CD4-positive, alpha-beta T cell treated with Interleukin-4 for 1 hour (primary cell): ENCODE measurements at regions not wholly inside any gene's neighbourhood (a gene's known extent, or its start where the extent isn't known, plus 50 kb on each side); places are given as distances from the start of the nearest gene placed in this dataset.

Experiments used
- DNase-seq, 2 donors: peaks; one replicate each; pipeline ENCODE4 v3.0.0-alpha.2; 2020 to 2022

GRCh38 chr12:90064852-90065801 is 356.5 kb upstream of the ATP2B1 start:
- no peak for DNase-seq

- DNase-seq: no peak
These were observed 354.2 kb upstream of the ATP2B1 start for GRCh38 chr12:90062799-90063198.

- no peak for DNase-seq
These were observed 353.2 kb upstream of the ATP2B1 start for GRCh38 chr12:90061809-90062208.

GRCh38 chr12:90060031-90060430 is 351.4 kb upstream of the ATP2B1 start:
- no peak for DNase-seq

- no peak for DNase-seq
These were observed 350.1 kb upstream of the ATP2B1 start for GRCh38 chr12:90058704-90059103.

GRCh38 chr12:90055071-90055470 is 346.4 kb upstream of the ATP2B1 start:
- no peak for DNase-seq

GRCh38 chr12:90048918-90049317 is 340.3 kb upstream of the ATP2B1 start:
- DNase-seq: no peak

GRCh38 chr12:90045559-90045958 is 336.9 kb upstream of the ATP2B1 start:
- DNase-seq: no peak

GRCh38 chr12:90044069-90044468 is 335.4 kb upstream of the ATP2B1 start:
- DNase-seq: no peak

GRCh38 chr12:90042920-90043641 is 334.4 kb upstream of the ATP2B1 start:
- DNase-seq: no peak

GRCh38 chr12:90038289-90038688 is 329.7 kb upstream of the ATP2B1 start:
- DNase-seq: no peak

GRCh38 chr12:90037740-90038139 is 329.1 kb upstream of the ATP2B1 start:
- DNase-seq: no peak

- DNase-seq: no peak
These were observed 328.0 kb upstream of the ATP2B1 start for GRCh38 chr12:90036637-90037036.

GRCh38 chr12:90030726-90031125 is 322.1 kb upstream of the ATP2B1 start:
- no peak for DNase-seq

GRCh38 chr12:90029317-90029716 is 320.7 kb upstream of the ATP2B1 start:
- no peak for DNase-seq

- DNase-seq: no peak
These were observed 320.0 kb upstream of the ATP2B1 start for GRCh38 chr12:90028635-90029051.

- no peak for DNase-seq
These were observed 319.4 kb upstream of the ATP2B1 start for GRCh38 chr12:90027889-90028634.

GRCh38 chr12:90027041-90027440 is 318.4 kb upstream of the ATP2B1 start:
- DNase-seq: no peak

GRCh38 chr12:90026516-90026915 is 317.9 kb upstream of the ATP2B1 start:
- no peak for DNase-seq

GRCh38 chr12:90024262-90024661 is 315.6 kb upstream of the ATP2B1 start:
- no peak for DNase-seq

- DNase-seq: no peak
These were observed 314.7 kb upstream of the ATP2B1 start for GRCh38 chr12:90023207-90023900.

GRCh38 chr12:90021795-90022440 is 313.3 kb upstream of the ATP2B1 start:
- DNase-seq: no peak
